DMS153 treated with DMSO at 0.1 percent for 48 hours (cell line): ENCODE measurements at regions not wholly inside any gene's neighbourhood (a gene's known extent, or its start where the extent isn't known, plus 50 kb on each side); places are given as distances from the start of the nearest gene placed in this dataset.
A peak's percentile ranks its signal among the peaks of the same experiment; 100 is the strongest.
"Not testable (repeated sequence)": the region's sequence is repeated elsewhere in the genome, so short reads cannot be mapped to it uniquely, and the experiment has no call there.

Experiments used
- DNase-seq: peaks from one replicate; lab custom pipeline; 2025; ENCODE audit not compliant: unreplicated experiment; lab: John Stamatoyannopoulos, UW

GRCh38 chr16:85270374-85270773, 158.1 kb upstream of the CIBAR2 start:
- DNase-seq, result no peak

- DNase-seq, result no peak
Measured at GRCh38 chr16:85271198-85271597, 158.9 kb upstream of the CIBAR2 start.

GRCh38 chr16:85273293-85273692, 161.0 kb upstream of the CIBAR2 start:
- no peak for DNase-seq

GRCh38 chr16:85274501-85274900, 162.2 kb upstream of the CIBAR2 start:
- no peak for DNase-seq

- no peak for DNase-seq
Measured at GRCh38 chr16:85274924-85275323, 162.7 kb upstream of the CIBAR2 start.

GRCh38 chr16:85275533-85276249, 163.4 kb upstream of the CIBAR2 start:
- DNase-seq, result peak; percentile 49

- DNase-seq, result no peak
Measured at GRCh38 chr16:85276258-85276657, 164.0 kb upstream of the CIBAR2 start.

- no peak for DNase-seq
Measured at GRCh38 chr16:85276721-85277120, 164.4 kb upstream of the CIBAR2 start.

- no peak for DNase-seq
Measured at GRCh38 chr16:85278839-85279238, 166.6 kb upstream of the CIBAR2 start.

- DNase-seq, result no peak
Measured at GRCh38 chr16:85279402-85279801, 167.1 kb upstream of the CIBAR2 start.

GRCh38 chr16:85279825-85280545, 167.7 kb upstream of the CIBAR2 start:
- no peak for DNase-seq

GRCh38 chr16:85281181-85281580, 168.9 kb upstream of the CIBAR2 start:
- DNase-seq, result no peak

- DNase-seq, result no peak
Measured at GRCh38 chr16:85282842-85283241, 170.6 kb upstream of the CIBAR2 start.

GRCh38 chr16:85283305-85284050, 171.2 kb upstream of the CIBAR2 start:
- DNase-seq, result no peak

GRCh38 chr16:85284141-85284817, 172.0 kb upstream of the CIBAR2 start:
- DNase-seq, result peak; percentile 33

GRCh38 chr16:85285681-85286065, 173.4 kb upstream of the CIBAR2 start:
- DNase-seq, result no peak

- no peak for DNase-seq
Measured at GRCh38 chr16:85286066-85286831, 174.0 kb upstream of the CIBAR2 start.

- no peak for DNase-seq
Measured at GRCh38 chr16:85286951-85287814, 174.9 kb upstream of the CIBAR2 start.

GRCh38 chr16:85287815-85288109, 175.5 kb upstream of the CIBAR2 start:
- not testable (repeated sequence) for DNase-seq

GRCh38 chr16:85288341-85288868, 176.1 kb upstream of the CIBAR2 start:
- DNase-seq, result no peak
